ENCODE measurements at regions not wholly inside any gene's neighbourhood (a gene's known extent, or its start where the extent isn't known, plus 50 kb on each side); places are given as distances from the start of the nearest gene placed in this dataset.

GRCh38 chr18:60534538-60534937 lies 162.0 kb upstream of the MC4R start:
- DNase-seq, result no peak
- Histone ChIP-seq H3K4me3 (replicated peaks in 1 of 3; ENCODE audit: low read depth in 2 of 3, low read length in 3 of 3) (no peak overlapping the region), H3K4me2 (replicated peaks; ENCODE audit: extremely low read depth, low read length, poor library complexity, severe bottlenecking) (no peak overlapping the region), H4K20me1 (ENCODE audit: insufficient read depth, low read length) (no peaks in the 10 kb centered on the region), H3K9ac (ENCODE audit: insufficient read depth, low read length, poor library complexity, severe bottlenecking) (no peak overlapping the region), H3K27me3 (ENCODE audit: control insufficient read depth in 2 of 2, insufficient read depth in 2 of 2, low read length in 2 of 2) (no peaks in the 10 kb centered on the region), H2AFZ (ENCODE audit: insufficient read depth, low read depth, low read length, poor library complexity, severe bottlenecking) (no peak overlapping the region), H3K79me2 (ENCODE audit: insufficient read depth, low read length) (no peaks in the 10 kb centered on the region), H3K9me3 (replicated peaks in 1 of 2; ENCODE audit: control insufficient read depth in 1 of 2, insufficient read depth in 1 of 2, low read length in 2 of 2) (no peaks in the 10 kb centered on the region), H3K36me3 (replicated peaks in 1 of 2; ENCODE audit: control insufficient read depth in 1 of 2, insufficient read depth in 2 of 2, low read length in 2 of 2) (no peaks in the 10 kb centered on the region), H3K27ac (ENCODE audit: low read depth in 1 of 2, low read length in 2 of 2) (no peak overlapping the region), H3K4me1 (ENCODE audit: control insufficient read depth in 1 of 2, insufficient read depth in 2 of 2, low read length in 2 of 2) (no peaks in the 10 kb centered on the region)
- no peak overlapping the region for H3K27ac Mint-ChIP-seq
- H3K4me3 Mint-ChIP-seq, result no peak overlapping the region
- intact Hi-C loops (cut with micrococcal nuclease), result no loop called here
- WGBS (ENCODE audit: insufficient coverage), result no CpG with 5 or more reads among the region's 1 CpG
- no peaks in the 10 kb centered on the region for H3K4me1 Mint-ChIP-seq
- no peak for TF ChIP-seq CTCF (IDR thresholded peaks at IDR 0.05)
- no peaks in the 10 kb centered on the region for H3K9me3 Mint-ChIP-seq
- peaks cover 0 to 2% (median 1%) of the 10 kb centered on the region in 3 donors for H3K27me3 Mint-ChIP-seq (ENCODE audit: low read depth in 3 of 3)
- no peaks in the 10 kb centered on the region for H3K36me3 Mint-ChIP-seq

- Histone ChIP-seq H2AFZ (ENCODE audit: insufficient read depth, low read depth, low read length, poor library complexity, severe bottlenecking) (no peak overlapping the region), H3K4me2 (replicated peaks; ENCODE audit: extremely low read depth, low read length, poor library complexity, severe bottlenecking) (no peak overlapping the region), H3K4me3 (replicated peaks in 1 of 3; ENCODE audit: low read depth in 2 of 3, low read length in 3 of 3) (no peak overlapping the region), H3K36me3 (replicated peaks in 1 of 2; ENCODE audit: control insufficient read depth in 1 of 2, insufficient read depth in 2 of 2, low read length in 2 of 2) (no peaks in the 10 kb centered on the region), H3K9ac (ENCODE audit: insufficient read depth, low read length, poor library complexity, severe bottlenecking) (no peak overlapping the region), H3K27me3 (ENCODE audit: control insufficient read depth in 2 of 2, insufficient read depth in 2 of 2, low read length in 2 of 2) (no peaks in the 10 kb centered on the region), H3K9me3 (replicated peaks in 1 of 2; ENCODE audit: control insufficient read depth in 1 of 2, insufficient read depth in 1 of 2, low read length in 2 of 2) (no peaks in the 10 kb centered on the region), H3K79me2 (ENCODE audit: insufficient read depth, low read length) (no peaks in the 10 kb centered on the region), H4K20me1 (ENCODE audit: insufficient read depth, low read length) (no peaks in the 10 kb centered on the region), H3K4me1 (ENCODE audit: control insufficient read depth in 1 of 2, insufficient read depth in 2 of 2, low read length in 2 of 2) (no peaks in the 10 kb centered on the region), H3K27ac (ENCODE audit: low read depth in 1 of 2, low read length in 2 of 2) (no peak overlapping the region)
- intact Hi-C loops (cut with micrococcal nuclease), result no loop called here
- DNase-seq, result no peak
- no peak overlapping the region for H3K4me3 Mint-ChIP-seq
- H3K9me3 Mint-ChIP-seq, result no peaks in the 10 kb centered on the region
- no peaks in the 10 kb centered on the region for H3K4me1 Mint-ChIP-seq
- no peak for TF ChIP-seq CTCF (IDR thresholded peaks at IDR 0.05)
- H3K36me3 Mint-ChIP-seq, result no peaks in the 10 kb centered on the region
- no peak overlapping the region for H3K27ac Mint-ChIP-seq
- WGBS (ENCODE audit: insufficient coverage), result no CpG with 5 or more reads among the region's 1 CpG
- peaks cover 0 to 3% (median 2%) of the 10 kb centered on the region in 3 donors for H3K27me3 Mint-ChIP-seq (ENCODE audit: low read depth in 3 of 3)
These were observed 164.5 kb upstream of the MC4R start for GRCh38 chr18:60537074-60537473.
